ENCODE measurements at regions not wholly inside any gene's neighbourhood (a gene's known extent, or its start where the extent isn't known, plus 50 kb on each side); places are given as distances from the start of the nearest gene placed in this dataset.

- no peak for DNase-seq (ENCODE audit: low read depth in 2 of 2)
These were observed 70.2 kb upstream of the EGLN3 start for GRCh38 chr14:34021096-34021495.

GRCh38 chr14:34020014-34020413 is 69.1 kb upstream of the EGLN3 start:
- DNase-seq (ENCODE audit: low read depth in 2 of 2), result no peak

DNA sequence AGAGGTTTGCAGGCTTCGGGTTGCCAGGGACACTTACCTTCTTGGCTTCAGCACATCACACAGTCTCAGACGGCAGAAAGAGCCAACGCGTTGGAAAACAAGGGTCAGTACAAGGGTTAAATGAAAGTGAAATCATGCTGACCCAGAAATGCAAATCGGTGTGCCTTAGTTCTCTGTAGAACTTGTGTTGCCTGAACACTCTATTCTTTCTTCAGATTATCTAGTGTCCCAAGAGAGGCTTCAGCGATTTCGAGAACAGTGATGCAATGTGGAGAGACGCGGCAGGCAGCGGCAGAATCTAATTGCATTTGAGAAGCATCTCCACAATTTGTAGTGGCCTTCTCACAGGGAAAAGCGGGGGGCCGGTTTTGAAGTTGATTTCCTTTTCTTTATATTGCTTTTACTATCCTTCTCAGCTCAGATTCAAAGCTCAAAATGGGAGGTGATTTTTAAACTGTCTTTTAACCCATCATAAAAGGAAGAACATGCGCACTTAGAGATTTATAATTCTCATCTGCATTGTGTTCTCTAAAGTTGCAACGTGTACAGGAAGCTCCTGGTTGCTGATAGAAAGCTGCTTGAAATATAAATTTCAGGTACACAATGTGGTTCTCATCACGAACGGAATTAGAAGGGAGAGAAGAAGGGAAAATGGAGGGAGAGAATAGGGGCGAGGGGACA is 67.8 kb upstream of the EGLN3 start:
- no peak for DNase-seq (ENCODE audit: low read depth in 2 of 2)

DNA sequence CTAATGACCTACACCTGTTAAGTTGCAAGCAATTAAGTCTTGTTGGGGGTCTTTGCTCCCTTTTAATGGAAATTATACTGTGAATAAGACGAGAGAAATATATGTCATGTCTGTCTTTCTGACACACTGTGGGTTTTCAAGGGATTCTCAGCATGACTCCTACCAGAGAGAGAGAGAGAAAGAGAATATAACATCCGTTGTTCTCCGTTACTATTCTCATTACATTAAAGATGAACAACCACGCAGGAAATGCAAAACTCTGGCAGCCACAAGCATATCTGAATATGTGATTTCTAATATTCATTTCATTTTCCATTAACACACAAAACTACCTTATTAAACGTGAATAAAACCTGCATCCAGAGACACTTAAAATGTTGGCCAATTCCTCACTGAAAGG is 67.3 kb upstream of the EGLN3 start:
- no peak for DNase-seq (ENCODE audit: low read depth in 2 of 2)

- no peak for DNase-seq (ENCODE audit: low read depth in 2 of 2)
These were observed 64.5 kb upstream of the EGLN3 start for GRCh38 chr14:34015383-34015782.

DNA sequence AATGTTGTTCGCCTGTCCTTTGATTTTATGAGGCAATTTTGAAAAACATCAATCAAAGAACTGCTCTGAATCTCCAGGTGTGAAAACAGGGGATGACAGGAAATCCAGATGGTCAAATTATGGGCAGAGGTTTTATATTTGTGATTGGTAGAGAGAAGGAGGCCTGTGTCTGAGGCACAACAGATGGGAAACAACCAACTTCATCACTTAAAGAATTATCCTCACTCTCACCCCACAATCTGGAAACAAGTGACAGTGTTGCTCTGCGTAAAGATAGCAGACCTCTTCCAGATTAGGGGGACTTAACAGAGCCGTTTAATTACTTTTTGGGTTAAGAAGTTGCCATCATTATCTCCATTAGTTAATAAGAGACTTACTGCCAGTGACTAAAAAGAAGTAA is 64.1 kb upstream of the EGLN3 start:
- DNase-seq (ENCODE audit: low read depth in 2 of 2), result no peak

- DNase-seq (ENCODE audit: low read depth in 2 of 2), result no peak
These were observed 62.8 kb upstream of the EGLN3 start for GRCh38 chr14:34013721-34014060.

- DNase-seq (ENCODE audit: low read depth in 2 of 2), result no peak
These were observed 62.3 kb upstream of the EGLN3 start for GRCh38 chr14:34012978-34013720.

DNA sequence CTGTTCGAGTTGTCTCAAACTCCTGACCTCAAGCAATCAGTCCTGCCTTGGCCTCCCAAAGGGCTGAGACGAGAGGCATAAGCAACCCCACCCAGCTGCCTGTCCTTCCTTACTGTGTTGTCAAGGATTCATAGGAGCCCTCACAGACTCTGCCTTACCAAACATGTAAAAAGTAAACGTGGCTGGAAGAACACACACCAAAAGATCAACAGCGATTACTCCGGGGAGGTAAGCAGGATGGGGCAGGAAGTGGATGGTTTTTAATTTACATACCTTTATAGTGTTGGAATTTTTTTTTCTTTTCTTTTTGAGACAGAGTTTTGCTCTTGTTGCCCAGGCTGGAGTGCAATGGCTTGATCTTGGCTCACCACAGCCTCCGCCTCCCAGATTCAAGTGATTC is 61.5 kb upstream of the EGLN3 start:
- no peak for DNase-seq (ENCODE audit: low read depth in 2 of 2)

DNA sequence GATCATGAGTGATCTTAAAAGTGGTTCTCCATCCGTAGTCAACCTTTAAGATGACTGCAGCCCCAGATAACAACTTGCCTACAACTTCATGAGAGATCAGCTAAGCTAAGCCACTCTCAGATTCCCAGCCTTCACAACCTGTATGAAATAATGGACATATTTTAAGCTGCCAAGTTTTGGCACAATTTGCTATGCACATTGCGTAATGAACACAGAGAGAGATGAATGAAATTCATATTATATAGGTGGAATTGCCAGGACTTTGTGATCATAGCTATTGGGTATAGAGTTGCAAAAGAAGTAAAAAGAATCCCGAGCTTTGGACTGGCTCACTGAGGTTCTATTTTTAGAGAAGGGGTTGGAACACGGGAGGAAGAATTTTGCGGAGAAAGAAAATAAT is 59.1 kb upstream of the EGLN3 start:
- DNase-seq (ENCODE audit: low read depth in 2 of 2), result no peak

DNA sequence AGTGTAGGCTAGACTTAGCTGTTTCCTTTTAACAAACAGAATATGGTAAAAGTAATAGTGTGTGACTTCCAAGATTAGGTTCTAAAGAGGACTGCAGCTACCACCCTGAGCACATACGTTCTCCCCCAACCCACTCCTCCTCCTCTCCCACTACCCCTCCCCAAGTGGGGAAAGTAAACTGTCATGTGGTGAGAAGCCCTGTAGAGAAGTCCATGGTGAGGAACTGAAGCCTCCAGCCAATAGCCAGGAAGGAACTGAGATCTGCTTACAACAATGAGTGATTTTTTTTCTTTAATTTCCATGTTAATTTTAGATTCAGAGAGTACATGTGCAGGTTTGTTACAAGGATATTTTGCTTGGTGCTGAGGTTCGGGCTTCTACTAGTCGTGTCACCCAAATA is 57.0 kb upstream of the EGLN3 start:
- DNase-seq (ENCODE audit: low read depth in 2 of 2), result no peak

GRCh38 chr14:34005901-34006300 is 55.0 kb upstream of the EGLN3 start:
- DNase-seq (ENCODE audit: low read depth in 2 of 2), result no peak

- no peak for DNase-seq (ENCODE audit: low read depth in 2 of 2)
These were observed 54.0 kb upstream of the EGLN3 start for GRCh38 chr14:34004881-34005280.

DNA sequence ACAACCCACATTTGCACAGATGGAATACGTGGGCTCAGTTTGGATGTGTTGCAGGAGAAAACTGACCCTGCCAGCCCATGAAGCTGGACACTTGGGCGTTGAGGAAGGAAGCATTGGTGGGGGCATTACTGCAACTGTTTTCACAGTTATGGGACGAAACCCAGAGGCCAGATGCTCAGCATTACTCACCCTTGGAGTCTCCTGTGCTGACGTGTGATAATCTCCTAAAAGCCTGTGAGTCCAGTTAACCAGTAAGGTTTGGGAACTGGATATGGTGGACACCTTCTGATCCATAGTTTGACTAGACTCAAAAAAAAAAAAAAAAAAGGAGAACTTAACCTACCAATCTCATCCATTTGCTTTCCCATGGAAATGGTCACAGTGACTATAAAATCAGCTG is 52.8 kb upstream of the EGLN3 start:
- no peak for DNase-seq (ENCODE audit: low read depth in 2 of 2)

- no peak for DNase-seq (ENCODE audit: low read depth in 2 of 2)
These were observed 52.3 kb upstream of the EGLN3 start for GRCh38 chr14:34003082-34003668.

Data from stimulated activated CD8-positive, alpha-beta memory T cell treated with anti-CD3 and anti-CD28 coated beads, Interleukin-7, amount 100 ng/mL, for 1 hour (primary cell).